22Rv1 (cell line): ENCODE measurements at regions not wholly inside any gene's neighbourhood (a gene's known extent, or its start where the extent isn't known, plus 50 kb on each side); places are given as distances from the start of the nearest gene placed in this dataset.

Source experiments
- H3K27ac ChIP-seq: fragments of 450-650 bp; 2 replicates; pipeline ENCODE4 v1.5.1; 2017
- CTCF ChIP-seq: fragments of 450-650 bp; IDR thresholded peaks from 2 replicates; pipeline ENCODE4 v1.5.1; 2017; ENCODE audit warnings: mild to moderate bottlenecking
- ZFX ChIP-seq: fragments of 450-650 bp; IDR thresholded peaks from 2 replicates; pipeline ENCODE4 v1.6.1; 2017; ENCODE audit warnings: antibody characterized with exemption, borderline replicate concordance

- no peak for TF ChIP-seq CTCF
- no peak for TF ChIP-seq ZFX
- H3K27ac ChIP-seq: no peak overlapping the region
These were observed 70.9 kb upstream of the CLMP start for GRCh38 chr11:123265951-123266350.

GRCh38 chr11:123264431-123264780 lies 69.4 kb upstream of the CLMP start:
- TF ChIP-seq CTCF (no peak), ZFX (no peak)

GRCh38 chr11:123261345-123262106 lies 66.5 kb upstream of the CLMP start:
- TF ChIP-seq CTCF (peak; percentile 89), ZFX (no peak)
- H3K27ac ChIP-seq: no peak overlapping the region

More at GRCh38 chr11:123264431-123264780, 69.4 kb upstream of the CLMP start:
- no peak overlapping the region for H3K27ac ChIP-seq

GRCh38 chr11:123260511-123261211 lies 65.6 kb upstream of the CLMP start:
- TF ChIP-seq ZFX (no peak), CTCF (no peak)
- H3K27ac ChIP-seq: no peak overlapping the region

GRCh38 chr11:123258877-123259276 lies 63.8 kb upstream of the CLMP start:
- no peak for TF ChIP-seq CTCF
- no peak for TF ChIP-seq ZFX
- no peak overlapping the region for H3K27ac ChIP-seq

GRCh38 chr11:123257370-123257769 lies 62.3 kb upstream of the CLMP start:
- TF ChIP-seq CTCF (no peak), ZFX (no peak)
- H3K27ac ChIP-seq: no peak overlapping the region

GRCh38 chr11:123255909-123256308 lies 60.9 kb upstream of the CLMP start:
- no peak for TF ChIP-seq CTCF
- no peak for TF ChIP-seq ZFX
- no peak overlapping the region for H3K27ac ChIP-seq
